ENCODE measurements at regions not wholly inside any gene's neighbourhood (a gene's known extent, or its start where the extent isn't known, plus 50 kb on each side); places are given as distances from the start of the nearest gene placed in this dataset.

- no peaks in the 10 kb centered on the region for H3K79me2 ChIP-seq (replicated peaks; ENCODE audit: insufficient read depth)
- no peaks in the 10 kb centered on the region for H3F3A ChIP-seq (replicated peaks; ENCODE audit: low read depth)
- TF ChIP-seq ETS1 (IDR thresholded peaks at IDR 0.05) (no peak), REST (IDR thresholded peaks at IDR 0.05; ENCODE audit: unreplicated experiment) (no peak), NANOG (IDR thresholded peaks at IDR 0.05; ENCODE audit: borderline replicate concordance) (no peak), JUNB (IDR thresholded peaks at IDR 0.05; ENCODE audit: unreplicated experiment) (no peak), CTCF (conservative IDR thresholded peaks at IDR 0.05; ENCODE audit: low read depth in 2 of 2) (no peak), CREB1 (CRISPR knock-in tag; IDR thresholded peaks at IDR 0.05; ENCODE audit: low read depth) (no peak), ZNF462 (CRISPR knock-in tag; IDR thresholded peaks at IDR 0.05) (no peak), ZNF114 (CRISPR knock-in tag; IDR thresholded peaks at IDR 0.05) (no peak), STAT1 (IDR thresholded peaks at IDR 0.05; ENCODE audit: unreplicated experiment) (no peak), EZH2 (IDR thresholded peaks at IDR 0.05; ENCODE audit: low read depth, unreplicated experiment) (no peak), EZH2phosphoT487 (IDR thresholded peaks at IDR 0.05; ENCODE audit: unreplicated experiment) (no peak)
- H3K27ac Mint-ChIP-seq = no peak overlapping the region
- H3K4me3 Mint-ChIP-seq = no peak overlapping the region
- H3K27me3 ChIP-seq (ENCODE audit: insufficient read depth) = no peaks in the 10 kb centered on the region
- peaks cover 2% of the 10 kb centered on the region for H3K27me3 Mint-ChIP-seq (ENCODE audit: insufficient read depth, low read depth, poor library complexity)
- no peak for DNase-seq (ENCODE audit: low spot score)
- H3K4me3 ChIP-seq = no peak overlapping the region
- no peaks in the 10 kb centered on the region for H3K9me2 ChIP-seq (ENCODE audit: insufficient read depth)
- no peak for ATAC-seq
- no peaks in the 10 kb centered on the region for H3K36me3 Mint-ChIP-seq (ENCODE audit: low read depth)
- H3K4me1 ChIP-seq (ENCODE audit: insufficient read depth) = no peaks in the 10 kb centered on the region
- no peaks in the 10 kb centered on the region for H3K36me3 ChIP-seq (ENCODE audit: insufficient read depth)
- no peak overlapping the region for H3K27ac ChIP-seq (ENCODE audit: low read depth)
- peak overlapping the region; percentile 4; the same call in 1 of the 2 replicates for H2AFZ ChIP-seq
- H4K20me1 ChIP-seq (replicated peaks; ENCODE audit: insufficient read depth) = no peaks in the 10 kb centered on the region
- peaks cover 3% of the 10 kb centered on the region; the same call in 2 of the 3 replicates for H3K4me1 Mint-ChIP-seq
- H3K4me2 ChIP-seq = no peak overlapping the region
- H3K9me3 Mint-ChIP-seq = no peaks in the 10 kb centered on the region
These were observed 302.0 kb downstream of the ETS1 start for GRCh38 chr11:128285321-128285720.

Measured in GM23338 (cell line).